HEK293T (cell line): ENCODE measurements at regions not wholly inside any gene's neighbourhood (a gene's known extent, or its start where the extent isn't known, plus 50 kb on each side); places are given as distances from the start of the nearest gene placed in this dataset.

ENCODE experiments used
- BHLHE40 ChIP-seq: fragments of 450-650 bp; IDR thresholded peaks from 2 replicates; pipeline ENCODE4 v1.6.1; 2016; ENCODE audit warnings: mild to moderate bottlenecking, moderate library complexity, borderline replicate concordance
- CTBP1 ChIP-seq: fragments of 450-650 bp; IDR thresholded peaks from 2 replicates; pipeline ENCODE4 v1.6.1; 2016; ENCODE audit warnings: borderline replicate concordance
- FOXA1 ChIP-seq: fragments of 450-650 bp; IDR thresholded peaks from 2 replicates; pipeline ENCODE4 v1.6.1; 2016; ENCODE audit warnings: mild to moderate bottlenecking
- FOXK2 ChIP-seq: fragments of 450-650 bp; IDR thresholded peaks from 2 replicates; pipeline ENCODE4 v1.6.1; 2016; ENCODE audit warnings: mild to moderate bottlenecking
- FOXM1 ChIP-seq: fragments of 450-650 bp; IDR thresholded peaks from 2 replicates; pipeline ENCODE4 v1.6.1; 2017; ENCODE audit warnings: mild to moderate bottlenecking, borderline replicate concordance
- HDGF ChIP-seq: fragments of 450-650 bp; IDR thresholded peaks from 2 replicates; pipeline ENCODE4 v1.6.1; 2017; ENCODE audit warnings: antibody characterized with exemption, borderline replicate concordance
- L3MBTL2 ChIP-seq: fragments of 450-650 bp; conservative IDR thresholded peaks from 2 replicates; pipeline ENCODE4 v1.6.1; 2016; ENCODE audit warnings: mild to moderate bottlenecking
- LEF1 ChIP-seq: fragments of 450-650 bp; IDR thresholded peaks from 2 replicates; pipeline ENCODE4 v1.6.1; 2017; ENCODE audit warnings: mild to moderate bottlenecking, borderline replicate concordance
- NFRKB ChIP-seq: fragments of 450-650 bp; IDR thresholded peaks from 2 replicates; pipeline ENCODE4 v1.6.1; 2016; ENCODE audit warnings: mild to moderate bottlenecking, moderate library complexity
- SP1 ChIP-seq: fragments of 450-650 bp; IDR thresholded peaks from 2 replicates; pipeline ENCODE4 v1.6.1; 2017
- SUZ12 ChIP-seq: fragments of 450-650 bp; IDR thresholded peaks from 2 replicates; pipeline ENCODE4 v1.6.1; 2016; ENCODE audit warnings: mild to moderate bottlenecking
- TARDBP ChIP-seq: fragments of 450-650 bp; IDR thresholded peaks from 2 replicates; pipeline ENCODE4 v1.6.1; 2016
- TF ChIP-seq, protein P1 (sequence below): fragments of 450-650 bp; IDR thresholded peaks from 2 replicates; pipeline ENCODE4 v1.6.1; 2016

DNA sequence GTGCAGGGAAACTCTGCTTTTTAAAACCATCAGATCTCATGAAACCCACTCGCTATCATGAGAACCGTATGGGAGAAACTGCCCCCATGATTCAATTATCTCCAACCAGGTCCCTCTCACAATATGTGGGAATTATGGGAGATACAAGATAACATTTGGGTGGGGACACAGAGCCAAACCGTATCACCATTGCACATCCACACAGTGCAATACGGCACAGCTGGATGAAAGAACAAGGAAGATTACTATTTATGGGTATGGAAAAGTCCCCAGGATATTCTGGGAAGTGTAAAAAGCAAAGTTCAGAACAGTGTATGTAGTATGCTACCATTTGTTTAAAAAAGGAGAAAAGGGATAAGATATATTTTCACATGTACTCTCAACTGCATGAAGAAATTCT, 290.1 kb downstream of the PIK3C3 start:
- TF ChIP-seq FOXK2 (no peak), FOXA1 (no peak), L3MBTL2 (no peak), SP1 (no peak), TARDBP (no peak), CTBP1 (no peak), FOXM1 (no peak), SUZ12 (no peak), BHLHE40 (no peak), HDGF (no peak), LEF1 (no peak), NFRKB (no peak)
- TF ChIP-seq, protein P1, sequence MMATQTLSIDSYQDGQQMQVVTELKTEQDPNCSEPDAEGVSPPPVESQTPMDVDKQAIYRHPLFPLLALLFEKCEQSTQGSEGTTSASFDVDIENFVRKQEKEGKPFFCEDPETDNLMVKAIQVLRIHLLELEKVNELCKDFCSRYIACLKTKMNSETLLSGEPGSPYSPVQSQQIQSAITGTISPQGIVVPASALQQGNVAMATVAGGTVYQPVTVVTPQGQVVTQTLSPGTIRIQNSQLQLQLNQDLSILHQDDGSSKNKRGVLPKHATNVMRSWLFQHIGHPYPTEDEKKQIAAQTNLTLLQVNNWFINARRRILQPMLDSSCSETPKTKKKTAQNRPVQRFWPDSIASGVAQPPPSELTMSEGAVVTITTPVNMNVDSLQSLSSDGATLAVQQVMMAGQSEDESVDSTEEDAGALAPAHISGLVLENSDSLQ = no peak
